CD4-positive, alpha-beta T cell treated with Interleukin-15 for 1 hour (primary cell): ENCODE measurements at regions not wholly inside any gene's neighbourhood (a gene's known extent, or its start where the extent isn't known, plus 50 kb on each side); places are given as distances from the start of the nearest gene placed in this dataset.
"Not testable (repeated sequence)": the region's sequence is repeated elsewhere in the genome, so short reads cannot be mapped to it uniquely, and the experiment has no call there.

Experiments
- DNase-seq: peaks from one replicate; pipeline ENCODE4 v3.0.0-alpha.2; 2020

GRCh38 chr12:14032191-14032590 is 50.8 kb upstream of the GRIN2B start:
- not testable (repeated sequence) for DNase-seq

DNA sequence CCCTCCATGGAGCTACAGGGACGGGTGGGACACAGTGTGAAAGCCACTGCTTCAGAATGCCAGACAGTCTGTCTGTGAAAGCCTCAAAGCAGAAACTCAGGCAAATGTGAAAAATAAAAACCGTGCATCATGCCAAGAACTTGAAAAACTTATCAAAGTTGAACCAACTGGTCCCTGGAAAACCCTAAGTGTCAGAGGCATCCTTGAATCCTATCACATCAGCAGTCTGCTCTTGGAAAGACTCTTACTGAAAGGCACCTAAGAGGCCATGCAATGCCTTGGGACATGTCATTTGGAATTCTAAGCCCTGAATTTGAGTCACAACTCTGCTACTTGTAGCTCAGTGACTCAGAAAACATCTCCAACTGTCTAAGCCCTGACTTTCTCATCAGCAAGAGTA is 62.4 kb upstream of the GRIN2B start:
- DNase-seq = no peak

- no peak for DNase-seq
Observed at GRCh38 chr12:14048941-14049545, 67.6 kb upstream of the GRIN2B start.

DNA sequence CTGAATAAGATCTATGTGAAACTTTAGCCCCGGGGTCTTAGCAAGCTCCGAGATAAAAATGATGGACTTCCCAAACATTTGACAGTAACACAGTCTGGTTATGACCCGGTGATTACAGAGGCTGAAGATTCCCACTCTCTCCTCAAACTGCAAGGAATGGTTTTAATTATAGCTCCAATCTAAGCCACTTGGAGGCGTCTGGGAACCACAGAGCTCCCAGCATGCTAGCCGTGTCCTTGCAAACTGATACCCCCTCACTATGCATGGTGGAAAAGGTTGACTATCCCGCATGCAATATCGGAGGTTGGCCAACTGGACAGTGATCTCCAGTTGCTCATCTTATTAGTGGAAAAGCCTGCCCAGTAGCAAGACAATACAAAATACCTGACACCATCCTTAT is 76.5 kb upstream of the GRIN2B start:
- no peak for DNase-seq

DNA sequence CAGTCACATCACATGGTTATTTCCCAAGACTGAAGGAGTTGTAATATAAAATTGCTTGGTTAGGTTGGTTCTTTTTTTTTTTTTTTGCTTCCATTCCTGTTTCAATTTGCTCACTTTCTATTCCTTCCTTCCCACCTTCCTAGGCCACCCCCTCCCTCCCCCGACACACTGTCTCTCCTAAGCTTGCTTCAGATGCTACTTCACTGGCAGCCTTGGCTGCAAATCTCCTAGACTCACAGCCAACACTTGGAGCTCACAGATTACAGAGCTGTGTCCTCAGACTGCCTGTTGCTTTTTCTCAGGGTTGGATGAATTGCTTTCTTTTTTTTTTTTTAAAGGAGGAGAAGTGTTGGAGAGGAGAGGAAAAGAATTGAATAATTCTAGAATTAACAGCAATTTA is 77.3 kb upstream of the GRIN2B start:
- DNase-seq = no peak

DNA sequence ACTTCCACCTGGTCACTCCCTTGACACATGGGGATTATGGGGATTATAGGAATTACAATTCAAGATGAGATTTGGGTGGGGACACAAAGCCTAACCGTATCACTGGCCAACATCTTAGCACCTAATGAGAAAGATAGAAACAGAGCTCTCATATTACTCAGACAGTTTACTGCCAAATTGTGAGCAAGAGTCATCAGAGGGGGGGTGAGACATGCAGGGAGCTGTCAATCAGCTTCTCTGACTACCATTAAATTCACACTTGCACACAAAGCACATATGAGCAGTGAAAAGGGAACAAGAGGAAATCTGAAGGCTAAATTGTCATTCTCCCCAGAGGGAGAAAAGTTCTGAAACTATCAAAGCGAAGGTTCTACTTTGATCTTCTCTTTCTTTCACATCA is 78.1 kb upstream of the GRIN2B start:
- no peak for DNase-seq

GRCh38 chr12:14065616-14066015 is 84.2 kb upstream of the GRIN2B start:
- no peak for DNase-seq

DNA sequence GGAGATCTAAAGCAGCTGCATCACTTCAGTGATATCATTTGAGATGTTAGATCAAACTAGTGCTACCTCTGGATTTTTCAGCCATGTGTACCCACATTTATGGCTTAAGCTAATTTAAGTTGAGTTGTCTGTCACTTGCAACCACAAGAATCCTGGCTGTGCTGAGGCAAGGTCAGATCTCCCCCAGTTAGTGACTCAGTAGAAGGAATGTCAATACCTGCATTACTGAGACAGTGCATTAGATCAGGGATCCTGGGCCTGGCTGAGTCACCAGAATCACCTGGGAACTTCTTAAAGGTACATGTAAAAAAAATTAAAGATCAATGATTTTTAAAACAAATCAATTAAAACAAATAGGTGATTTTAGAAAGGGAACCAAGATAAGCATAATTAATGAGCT is 84.6 kb upstream of the GRIN2B start:
- no peak for DNase-seq

- DNase-seq = no peak
Observed at GRCh38 chr12:14068961-14069360, 87.6 kb upstream of the GRIN2B start.

DNA sequence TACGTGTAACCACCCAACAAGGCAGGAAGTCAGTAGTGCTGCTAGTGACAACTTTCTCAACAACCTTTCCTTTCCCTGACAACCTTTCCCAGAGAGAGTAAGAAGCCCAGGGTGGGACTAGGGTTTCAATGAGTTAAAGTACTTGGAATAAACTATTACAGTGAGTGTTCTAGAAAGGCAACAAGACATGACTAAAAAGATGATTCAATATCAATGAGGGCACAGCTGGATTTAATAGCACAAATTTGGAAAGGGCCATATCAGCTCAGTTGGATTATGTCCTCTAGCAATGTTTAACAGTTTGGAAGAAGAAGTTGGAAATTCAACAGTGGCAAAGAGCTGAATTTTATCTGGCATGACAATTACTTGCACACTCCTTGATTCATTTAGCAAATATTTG is 90.4 kb upstream of the GRIN2B start:
- no peak for DNase-seq

GRCh38 chr12:14072987-14073386 is 91.6 kb upstream of the GRIN2B start:
- no peak for DNase-seq

DNA sequence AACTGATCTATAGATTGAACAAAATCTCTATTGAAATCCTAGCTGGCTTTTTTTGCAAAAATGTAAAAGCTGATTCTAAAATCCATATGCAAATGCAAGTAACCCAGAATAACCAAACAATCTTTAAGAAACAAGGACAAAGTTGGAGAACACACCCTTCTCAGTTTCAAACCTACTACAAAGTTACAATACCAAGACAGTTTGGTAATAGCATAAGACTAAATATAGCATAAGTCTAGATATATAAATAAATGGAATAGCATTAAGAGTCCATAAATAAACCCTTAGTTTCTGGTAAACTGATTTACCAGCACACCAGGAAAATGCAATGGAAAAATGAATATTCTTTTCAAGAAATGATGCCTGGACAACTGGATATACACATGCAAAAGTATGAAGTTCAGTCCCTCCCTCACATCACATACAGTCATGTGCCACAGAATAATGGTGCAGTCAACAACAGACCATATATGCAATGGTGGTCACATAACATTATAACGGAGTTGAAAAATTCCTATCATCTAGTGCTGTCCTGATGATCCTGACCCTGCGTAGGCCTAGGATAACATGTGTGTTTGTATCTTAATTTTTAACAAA is 94.5 kb upstream of the GRIN2B start:
- no peak for DNase-seq

- DNase-seq = no peak
Observed at GRCh38 chr12:14076538-14076937, 95.1 kb upstream of the GRIN2B start.

GRCh38 chr12:14086838-14087237 is 105.4 kb upstream of the GRIN2B start:
- DNase-seq = no peak

- DNase-seq = no peak
Observed at GRCh38 chr12:14099994-14100393, 118.6 kb upstream of the GRIN2B start.

GRCh38 chr12:14101556-14101955 is 120.2 kb upstream of the GRIN2B start:
- not testable (repeated sequence) for DNase-seq

DNA sequence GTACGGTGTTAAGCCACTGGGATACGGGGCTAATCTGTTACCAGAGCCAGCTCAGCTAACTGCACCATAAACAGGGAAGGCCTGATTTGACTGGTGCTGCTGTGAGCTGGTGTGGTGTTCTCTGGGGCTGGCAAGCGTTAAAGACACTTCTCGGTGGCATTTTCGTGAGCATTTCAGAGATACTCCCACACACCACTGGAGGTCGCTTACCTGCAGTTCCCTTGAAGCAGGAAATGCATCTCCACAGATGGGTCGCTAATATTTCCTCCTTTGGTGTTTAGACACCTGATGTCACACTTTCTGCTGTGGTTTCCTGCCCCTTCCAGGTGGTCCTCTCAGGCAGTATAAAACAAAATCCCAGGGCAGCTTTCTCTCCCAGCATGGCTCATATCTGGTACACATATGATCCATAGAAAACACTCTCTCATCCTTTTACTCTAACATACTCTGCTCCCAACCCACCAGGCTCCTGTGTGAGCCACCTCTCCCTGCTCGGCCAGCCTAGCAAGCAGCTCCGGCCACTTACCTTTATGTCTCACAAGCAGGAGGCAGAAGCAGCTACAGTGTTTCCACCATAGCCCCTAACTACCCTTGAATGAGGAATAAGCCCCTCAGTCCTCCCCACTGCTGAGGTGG is 129.9 kb upstream of the GRIN2B start:
- DNase-seq = peak; percentile 46

DNA sequence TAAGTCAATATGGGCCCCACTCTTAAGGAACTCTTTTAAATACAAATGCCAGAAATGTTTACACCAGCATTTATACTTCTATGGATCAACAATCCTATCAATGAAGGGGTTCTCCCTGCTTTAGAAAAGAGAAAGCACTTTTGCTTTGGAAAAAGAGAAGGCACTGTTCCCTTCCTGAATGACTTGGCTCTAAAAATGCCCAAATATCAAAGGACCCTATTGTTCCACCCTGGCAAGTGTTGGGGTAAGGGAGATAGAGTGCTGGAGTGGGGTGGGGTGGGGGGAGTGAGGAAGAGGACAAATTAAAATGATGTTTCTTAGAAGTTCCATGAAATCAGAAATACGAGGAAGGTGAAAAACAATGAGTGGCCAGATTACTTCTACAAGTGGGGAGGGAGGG is 131.6 kb upstream of the GRIN2B start:
- DNase-seq = no peak

- no peak for DNase-seq
Observed at GRCh38 chr12:14126692-14127091, 145.3 kb upstream of the GRIN2B start.

- DNase-seq = no peak
Observed at GRCh38 chr12:14129611-14130195, 148.3 kb upstream of the GRIN2B start.

GRCh38 chr12:14135996-14136395 is 154.6 kb upstream of the GRIN2B start:
- no peak for DNase-seq

GRCh38 chr12:14138495-14138894 is 157.1 kb upstream of the GRIN2B start:
- DNase-seq = no peak

GRCh38 chr12:14148489-14149270 is 167.3 kb upstream of the GRIN2B start:
- no peak for DNase-seq

- no peak for DNase-seq
Observed at GRCh38 chr12:14153803-14154202, 172.4 kb upstream of the GRIN2B start.
